CD4-positive, alpha-beta T cell treated with Interleukin-4 for 1 hour (primary cell): ENCODE measurements at regions not wholly inside any gene's neighbourhood (a gene's known extent, or its start where the extent isn't known, plus 50 kb on each side); places are given as distances from the start of the nearest gene placed in this dataset.

ENCODE experiments used
- DNase-seq, 2 donors: peaks; one replicate each; pipeline ENCODE4 v3.0.0-alpha.2; 2020 to 2022

DNA sequence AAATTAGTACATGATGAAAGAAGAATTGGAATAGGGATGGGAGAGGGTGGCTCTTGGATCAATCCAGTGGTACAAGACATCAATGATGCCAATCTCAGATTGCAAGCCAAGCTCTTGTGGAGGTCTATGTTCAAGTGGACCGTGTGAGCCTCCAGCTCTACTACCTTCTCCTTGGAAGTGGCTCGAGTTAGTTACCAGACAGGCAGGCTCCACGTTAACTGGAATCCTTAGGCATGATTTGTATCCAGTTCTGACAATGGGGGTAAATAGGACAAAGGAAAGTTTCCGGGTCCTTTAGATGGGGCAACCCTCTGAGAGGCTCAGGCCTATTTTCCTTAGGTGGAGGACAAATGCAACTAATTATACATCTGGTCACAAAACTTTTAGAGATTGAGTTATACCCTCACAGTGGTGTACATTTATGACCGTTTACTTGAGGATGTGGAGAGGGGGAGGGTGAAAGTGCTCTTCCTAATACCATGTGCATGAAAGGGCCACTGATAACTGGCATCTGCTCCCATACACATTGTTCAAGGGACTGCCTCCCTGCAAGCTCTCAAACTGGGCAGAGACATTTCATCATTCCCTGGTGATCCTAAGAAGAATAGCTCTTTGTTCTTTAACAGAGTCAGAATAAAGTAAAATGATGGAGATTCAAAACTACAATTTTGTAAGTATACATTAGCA, 180.2 kb downstream of the SOCS6 start:
- DNase-seq: no peak

GRCh38 chr18:70464343-70465114, 175.7 kb downstream of the SOCS6 start:
- DNase-seq: peak; percentile 20 to 44

- DNase-seq: no peak
Observed at GRCh38 chr18:70463085-70463484, 174.2 kb downstream of the SOCS6 start.

DNA sequence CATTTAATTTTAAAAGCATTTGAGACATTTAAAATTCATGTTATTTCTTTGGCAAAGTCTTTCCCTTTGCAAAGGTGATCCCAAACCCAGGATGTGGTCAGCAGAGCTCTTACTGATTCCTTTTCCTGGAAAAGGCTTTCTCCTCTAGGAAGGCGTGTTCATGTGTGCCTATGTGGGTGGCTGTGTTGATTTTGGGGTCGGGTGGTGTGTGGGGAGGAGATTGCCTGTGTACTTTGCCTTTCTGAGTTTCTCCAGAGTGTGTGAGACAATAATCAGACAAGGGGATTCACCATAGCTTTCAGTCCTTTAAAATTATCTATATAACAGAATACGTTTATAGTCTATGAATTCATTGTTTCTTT, 173.2 kb downstream of the SOCS6 start:
- DNase-seq: no peak

GRCh38 chr18:70461323-70462077, 172.7 kb downstream of the SOCS6 start:
- DNase-seq: no peak

DNA sequence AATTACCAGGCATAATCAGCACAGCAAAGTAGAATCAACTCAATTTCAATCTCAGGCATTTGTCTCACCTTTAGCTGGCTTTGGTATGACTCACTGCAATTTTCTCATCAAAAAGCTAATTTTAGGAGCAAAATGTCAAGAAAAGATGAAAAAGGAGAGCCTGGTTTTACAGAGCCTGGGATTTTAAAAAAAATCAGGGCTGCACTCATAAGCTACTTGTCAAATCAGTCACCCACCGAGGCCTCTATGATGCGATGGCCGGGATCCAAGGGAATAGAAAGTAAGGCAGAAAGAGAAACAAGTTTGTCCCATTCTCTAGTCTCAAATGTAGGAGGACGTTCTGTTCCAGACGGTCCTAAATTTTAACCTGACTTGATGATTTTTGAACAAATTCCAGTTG, 170.9 kb downstream of the SOCS6 start:
- DNase-seq: no peak

- DNase-seq: no peak
Observed at GRCh38 chr18:70459251-70459650, 170.4 kb downstream of the SOCS6 start.

DNA sequence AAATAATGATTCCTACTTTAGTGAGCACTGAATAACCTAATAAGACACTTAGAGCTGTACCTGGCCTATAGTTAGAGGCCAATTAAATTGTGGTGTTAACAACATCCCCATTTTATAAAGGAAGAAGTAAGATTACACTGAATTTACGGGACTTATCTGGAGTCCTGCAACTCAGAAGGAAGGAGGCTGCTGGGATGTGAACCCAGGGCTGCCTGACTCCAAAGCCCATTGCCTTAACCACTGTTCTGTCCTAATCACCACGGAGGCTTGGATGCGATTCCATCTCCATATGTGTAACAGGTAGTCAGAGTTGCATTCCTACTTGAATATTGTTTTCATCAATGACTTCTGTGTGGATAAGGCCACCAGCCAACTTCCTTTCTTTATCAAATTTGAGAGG, 168.9 kb downstream of the SOCS6 start:
- no peak for DNase-seq

DNA sequence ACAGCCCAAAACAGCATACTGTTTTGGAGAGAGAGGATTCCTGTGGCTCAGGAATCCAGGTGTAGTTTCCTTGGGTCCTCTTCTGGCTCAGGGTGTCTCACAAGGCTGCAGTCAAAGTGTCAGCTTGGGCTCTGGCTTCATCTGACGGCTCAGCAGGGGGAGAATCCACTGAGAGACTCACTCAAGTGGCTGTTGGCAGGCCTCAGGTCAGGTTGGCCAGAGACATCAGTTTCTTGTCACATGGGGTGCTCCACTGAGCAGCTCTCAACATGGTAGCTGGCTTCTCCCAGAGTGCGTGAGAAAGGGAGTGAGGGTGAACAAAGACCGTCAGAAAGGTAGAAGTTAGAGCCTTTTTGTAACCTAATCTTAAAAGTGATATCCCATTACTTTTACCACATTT, 168.4 kb downstream of the SOCS6 start:
- no peak for DNase-seq

DNA sequence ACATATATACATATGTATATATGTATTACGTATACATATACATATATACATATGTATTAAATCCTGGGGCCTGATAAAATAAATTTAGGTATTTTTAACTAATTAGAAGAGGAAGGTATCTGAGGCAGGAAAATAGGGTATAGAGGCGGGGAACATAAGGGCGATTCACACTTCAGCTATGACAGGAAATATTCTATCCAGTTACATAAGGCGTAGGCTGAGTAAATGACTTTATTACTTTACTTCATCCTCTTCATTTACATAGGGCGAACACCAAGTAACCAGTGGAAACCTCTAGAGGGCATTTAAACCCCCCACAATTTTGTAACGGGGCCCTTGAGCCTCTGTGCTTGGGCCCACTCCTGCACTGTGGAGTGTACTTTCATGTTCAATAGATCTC, 167.5 kb downstream of the SOCS6 start:
- no peak for DNase-seq

GRCh38 chr18:70455731-70456130, 166.9 kb downstream of the SOCS6 start:
- no peak for DNase-seq

- peak; percentile 14 to 47 for DNase-seq
Observed at GRCh38 chr18:70454704-70455322, 166.0 kb downstream of the SOCS6 start.

DNA sequence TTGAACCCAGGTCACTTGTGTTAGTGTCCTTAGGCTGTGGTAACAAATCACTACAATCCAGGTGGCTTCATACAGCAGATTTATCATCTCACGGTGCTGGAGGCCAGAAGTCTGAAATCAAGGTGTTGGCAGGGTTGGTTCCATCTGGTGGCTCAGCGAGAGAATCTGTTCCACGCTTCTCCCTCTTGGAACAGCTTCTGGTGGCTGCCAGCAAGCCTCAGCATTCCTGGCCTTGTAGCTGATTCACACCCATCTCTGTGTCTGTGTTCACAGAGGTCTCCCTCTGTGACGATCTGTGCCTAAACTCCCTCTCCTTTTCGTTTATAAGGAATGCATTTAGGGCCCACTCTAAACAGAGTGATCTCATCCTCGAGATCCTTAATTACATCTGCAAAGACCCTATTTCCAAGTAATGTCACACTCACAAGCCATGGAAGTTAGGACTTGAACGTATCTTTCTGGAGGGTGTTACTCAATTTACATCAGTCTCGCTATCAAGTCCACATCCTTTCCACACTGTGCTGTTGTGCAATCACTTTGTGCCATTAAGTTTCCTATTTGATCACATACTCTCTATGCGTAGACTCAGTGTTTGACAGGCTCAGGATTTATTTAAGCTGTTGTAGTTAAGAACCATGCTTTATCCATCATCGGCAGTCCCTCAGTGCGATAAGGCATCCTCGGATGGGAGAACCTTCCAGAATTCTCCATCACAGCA, 164.4 kb downstream of the SOCS6 start:
- DNase-seq: no peak

DNA sequence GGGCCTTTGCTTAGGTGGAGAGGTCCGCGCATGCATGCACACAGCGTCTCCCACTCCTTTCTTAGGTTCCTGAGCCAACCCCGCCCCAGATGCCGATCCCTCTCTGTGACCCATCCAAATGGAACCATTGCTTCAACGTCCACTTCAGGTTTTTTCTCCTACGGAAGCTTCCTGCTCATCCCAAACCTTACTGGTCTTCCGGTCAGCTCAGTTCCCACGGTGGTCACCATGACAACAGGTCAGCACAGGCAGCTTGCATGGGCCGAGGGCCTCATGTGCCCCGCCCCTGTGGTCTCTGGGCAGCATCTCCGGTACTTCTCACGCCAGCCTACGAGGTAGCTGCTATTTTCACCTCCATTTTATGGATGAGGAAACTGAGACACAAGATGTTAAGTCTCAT, 163.7 kb downstream of the SOCS6 start:
- no peak for DNase-seq

GRCh38 chr18:70450426-70451253, 161.8 kb downstream of the SOCS6 start:
- DNase-seq: no peak

GRCh38 chr18:70448588-70448987, 159.7 kb downstream of the SOCS6 start:
- no peak for DNase-seq

GRCh38 chr18:70446063-70446462, 157.2 kb downstream of the SOCS6 start:
- DNase-seq: no peak

GRCh38 chr18:70442933-70443332, 154.1 kb downstream of the SOCS6 start:
- DNase-seq: no peak

DNA sequence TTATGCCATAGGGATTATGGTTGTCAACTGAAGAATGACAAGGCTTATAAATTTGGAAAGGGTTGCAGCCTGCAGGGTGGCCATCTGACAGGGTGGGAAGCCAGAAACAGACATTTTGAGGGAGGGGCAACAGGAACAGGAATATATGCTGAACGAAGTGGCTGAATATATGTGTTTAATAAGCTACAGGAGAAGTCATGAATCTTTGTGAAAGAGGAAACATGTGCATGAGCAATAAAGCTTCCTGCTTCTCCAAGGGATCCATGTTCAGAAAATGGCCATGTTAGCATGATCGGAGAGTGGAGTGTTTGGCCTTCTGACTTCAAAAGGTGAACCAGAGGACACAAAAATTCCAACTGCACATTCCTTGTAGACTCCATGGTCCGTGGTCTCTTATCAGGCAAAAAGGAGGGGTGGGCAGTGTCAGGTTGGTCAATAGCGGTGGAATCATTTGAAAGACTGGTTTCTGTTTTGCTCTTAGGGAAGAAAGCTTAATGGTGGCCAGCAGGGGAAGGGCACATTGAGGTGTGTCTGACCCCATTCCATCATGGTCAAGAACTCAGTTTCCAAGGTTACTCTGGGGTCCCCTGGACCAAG, 144.1 kb downstream of the SOCS6 start:
- DNase-seq: no peak

GRCh38 chr18:70431203-70431624, 142.4 kb downstream of the SOCS6 start:
- DNase-seq: no peak

- no peak for DNase-seq
Observed at GRCh38 chr18:70430501-70431173, 141.8 kb downstream of the SOCS6 start.
